Vagina (tissue), 2 donors: ENCODE measurements at regions not wholly inside any gene's neighbourhood (a gene's known extent, or its start where the extent isn't known, plus 50 kb on each side); places are given as distances from the start of the nearest gene placed in this dataset.

Experiments used
- DNase-seq, 2 donors: peaks; one replicate each; pipeline ENCODE4 v3.0.0-alpha.2; 2017; ENCODE audit errors: extremely low spot score in 2 of 2
- H3K27ac ChIP-seq: fragments of 200-600 bp; sonication (generic); one replicate; pipeline ENCODE4 v1.5.1; 2019
- H3K27me3 ChIP-seq: fragments of 200-600 bp; sonication (generic); one replicate; pipeline ENCODE4 v1.5.1; 2019
- H3K36me3 ChIP-seq, 2 donors: fragments of 200-600 bp; sonication (generic); one replicate each; pipeline ENCODE4 v1.5.1; 2017 to 2019
- H3K4me1 ChIP-seq: fragments of 200-600 bp; sonication (generic); one replicate; pipeline ENCODE4 v1.5.1; 2019
- H3K4me3 ChIP-seq, 2 donors: fragments of 200-600 bp; sonication (generic); 1 replicate in 1 of 2; 2 replicates in 1 of 2; pipeline ENCODE4 v1.5.1; 2016 to 2019
- H3K9me3 ChIP-seq: fragments of 200-600 bp; sonication (generic); one replicate; pipeline ENCODE4 v1.5.1; 2019
- CTCF ChIP-seq, 3 experiments: fragments of 450-650 bp in 2 of 3; fragments of 200-600 bp in 1 of 3; sonication (generic) in 1 of 3; IDR thresholded peaks; one replicate each; pipeline ENCODE4 v1.5.1; 2017 to 2019; ENCODE audit warnings: antibody characterized with exemption in 3 of 3, mild to moderate bottlenecking in 2 of 3, moderate library complexity in 2 of 3
- POLR2A ChIP-seq, 2 donors: fragments of 450-650 bp; IDR thresholded peaks; one replicate each; pipeline ENCODE4 v1.6.1; 2017; ENCODE audit warnings: antibody characterized with exemption in 2 of 2, mild to moderate bottlenecking in 2 of 2, moderate library complexity in 2 of 2
- POLR2AphosphoS5 ChIP-seq, 2 donors: sonication (generic); formaldehyde crosslinking; IDR thresholded peaks; one replicate each; pipeline ENCODE4 v1.9.0; 2017; ENCODE audit warnings: antibody characterized with exemption in 2 of 2, mild to moderate bottlenecking in 2 of 2, low read depth in 1 of 2; ENCODE audit not compliant: insufficient read depth in 1 of 2
- intact Hi-C: fragments of 100-400 bp; cut with DNase I; formaldehyde crosslinking; loops from one replicate; pipeline ENCODE4 v1.15.1; 2023

- TF ChIP-seq POLR2AphosphoS5 (IDR thresholded peaks at IDR 0.05; ENCODE audit: insufficient read depth in 1 of 2, low read depth in 1 of 2), result no peak
- intact Hi-C loops, result no loop called here
Observed at GRCh38 chr12:115305275-115305674, 621.3 kb upstream of the TBX3 start.

GRCh38 chr12:115303723-115304309 lies 619.8 kb upstream of the TBX3 start:
- Histone ChIP-seq H3K9me3 (no peaks in the 10 kb centered on the region), H3K36me3 (no peaks in the 10 kb centered on the region), H3K4me3 (no peak overlapping the region), H3K27ac (no peak overlapping the region), H3K27me3 (no peaks in the 10 kb centered on the region), H3K4me1 (peaks cover 12% of the 10 kb centered on the region)
- no peak for TF ChIP-seq POLR2AphosphoS5 (IDR thresholded peaks at IDR 0.05; ENCODE audit: insufficient read depth in 1 of 2, low read depth in 1 of 2)
- TF ChIP-seq POLR2A (IDR thresholded peaks at IDR 0.05), result no peak
- no peak for TF ChIP-seq CTCF (IDR thresholded peaks at IDR 0.05)
- intact Hi-C loops, result no loop called here
- DNase-seq, result no peak

More at GRCh38 chr12:115305275-115305674, 621.3 kb upstream of the TBX3 start:
- no peaks in the 10 kb centered on the region for H3K9me3 ChIP-seq
- no peaks in the 10 kb centered on the region for H3K27me3 ChIP-seq
- no peaks in the 10 kb centered on the region for H3K36me3 ChIP-seq
- H3K4me3 ChIP-seq, result no peak overlapping the region
- DNase-seq, result no peak
- H3K4me1 ChIP-seq, result peaks cover 12% of the 10 kb centered on the region
- H3K27ac ChIP-seq, result no peak overlapping the region

GRCh38 chr12:115297445-115297844 lies 613.5 kb upstream of the TBX3 start:
- DNase-seq, result no peak
- Histone ChIP-seq H3K4me1 (peaks cover 7% of the 10 kb centered on the region), H3K27ac (no peak overlapping the region), H3K27me3 (no peaks in the 10 kb centered on the region), H3K4me3 (no peak overlapping the region), H3K36me3 (no peaks in the 10 kb centered on the region), H3K9me3 (no peaks in the 10 kb centered on the region)
- intact Hi-C loops, result no loop called here
- TF ChIP-seq POLR2AphosphoS5 (IDR thresholded peaks at IDR 0.05; ENCODE audit: insufficient read depth in 1 of 2, low read depth in 1 of 2) (no peak), CTCF (IDR thresholded peaks at IDR 0.05) (no peak), POLR2A (IDR thresholded peaks at IDR 0.05) (no peak)

- H3K9me3 ChIP-seq, result no peaks in the 10 kb centered on the region
- TF ChIP-seq POLR2A (IDR thresholded peaks at IDR 0.05) (no peak), POLR2AphosphoS5 (IDR thresholded peaks at IDR 0.05; ENCODE audit: insufficient read depth in 1 of 2, low read depth in 1 of 2) (no peak), CTCF (IDR thresholded peaks at IDR 0.05) (no peak)
- H3K4me3 ChIP-seq, result no peak overlapping the region
- intact Hi-C loops, result no loop called here
- no peak for DNase-seq
- no peaks in the 10 kb centered on the region for H3K27me3 ChIP-seq
- peaks cover 7% of the 10 kb centered on the region for H3K4me1 ChIP-seq
- no peak overlapping the region for H3K27ac ChIP-seq
- no peaks in the 10 kb centered on the region for H3K36me3 ChIP-seq
Observed at GRCh38 chr12:115296613-115297198, 612.7 kb upstream of the TBX3 start.

- intact Hi-C loops, result no loop called here
- Histone ChIP-seq H3K27ac (no peak overlapping the region), H3K9me3 (no peaks in the 10 kb centered on the region), H3K4me3 (no peak overlapping the region), H3K27me3 (no peaks in the 10 kb centered on the region), H3K4me1 (peaks cover 7% of the 10 kb centered on the region), H3K36me3 (no peaks in the 10 kb centered on the region)
- no peak for TF ChIP-seq POLR2AphosphoS5 (IDR thresholded peaks at IDR 0.05; ENCODE audit: insufficient read depth in 1 of 2, low read depth in 1 of 2)
- TF ChIP-seq POLR2A (IDR thresholded peaks at IDR 0.05), result no peak
- TF ChIP-seq CTCF (IDR thresholded peaks at IDR 0.05), result no peak
- DNase-seq, result no peak
Observed at GRCh38 chr12:115295886-115296285, 611.9 kb upstream of the TBX3 start.
